ENCODE measurements at regions not wholly inside any gene's neighbourhood (a gene's known extent, or its start where the extent isn't known, plus 50 kb on each side); places are given as distances from the start of the nearest gene placed in this dataset.

- Histone ChIP-seq H3K4ac (ENCODE audit: low read depth, low read length) (no peak overlapping the region), H3K79me1 (ENCODE audit: low read depth in 1 of 2, low read length in 2 of 2) (no peaks in the 10 kb centered on the region), H3K9me1 (ENCODE audit: insufficient read depth, low read length) (no peaks in the 10 kb centered on the region), H3K27ac (ENCODE audit: insufficient read depth, low read length) (no peak overlapping the region), H3K23ac (ENCODE audit: low read depth, low read length) (no peak overlapping the region), H2AK5ac (ENCODE audit: low read depth, low read length) (no peak overlapping the region), H2BK5ac (ENCODE audit: low read depth, low read length, poor library complexity, severe bottlenecking) (no peak overlapping the region), H4K5ac (ENCODE audit: low read depth, low read length) (no peak overlapping the region), H3K4me1 (ENCODE audit: control insufficient read depth, insufficient read depth, low read length) (no peaks in the 10 kb centered on the region), H3K14ac (replicated peaks; ENCODE audit: low read depth, low read length) (no peak overlapping the region), H3K56ac (ENCODE audit: extremely low read depth, insufficient read depth, low read length) (no peak overlapping the region), H2AK9ac (replicated peaks; ENCODE audit: low read depth, low read length, poor library complexity) (no peak overlapping the region), H4K91ac (ENCODE audit: insufficient read depth, low read depth, low read length) (no peak overlapping the region), H3K4me3 (ENCODE audit: insufficient read depth, low read depth, low read length) (no peak overlapping the region), H2AFZ (replicated peaks; ENCODE audit: low read length, poor library complexity) (no peak overlapping the region), H3K9ac (ENCODE audit: low read depth, low read length) (no peak overlapping the region), H2BK20ac (ENCODE audit: low read depth, low read length) (no peak overlapping the region), H2BK120ac (ENCODE audit: low read depth, low read length) (no peak overlapping the region), H3K18ac (ENCODE audit: low read depth, low read length) (no peak overlapping the region), H3K9me3 (ENCODE audit: control insufficient read depth, insufficient read depth, low read length) (peaks cover 2% of the 10 kb centered on the region; the same call in 1 of the 2 replicates), H2BK15ac (ENCODE audit: low read depth, low read length) (no peak overlapping the region), H3K36me3 (ENCODE audit: control insufficient read depth, insufficient read depth, low read length) (no peaks in the 10 kb centered on the region), H4K20me1 (ENCODE audit: insufficient read depth, low read length) (no peaks in the 10 kb centered on the region), H3K27me3 (ENCODE audit: control insufficient read depth, insufficient read depth, low read length) (no peaks in the 10 kb centered on the region), H4K8ac (ENCODE audit: low read depth in 2 of 2, low read length in 2 of 2) (no peak overlapping the region), H3K4me2 (ENCODE audit: low read depth, low read length) (no peak overlapping the region)
- CTCF ChIA-PET: no interaction called here
- in situ Hi-C loops (cut with MboI; ENCODE audit: low sequenced_read_pairs): no loop called here
- dilution Hi-C loops (cut with HindIII; ENCODE audit: low sequenced_read_pairs, unreplicated experiment): no loop called here
- POLR2A ChIA-PET (ENCODE audit: unreplicated experiment): no interaction called here
- no peak for ATAC-seq (ENCODE audit: low read depth)
- TF ChIP-seq CHD1 (IDR thresholded peaks at IDR 0.05; ENCODE audit: low read depth, low read length) (no peak), FOS (IDR thresholded peaks at IDR 0.05; ENCODE audit: low read depth, low read length) (no peak)
- BruUV-seq (replicated peaks): no TSS peak
- no CpG with 5 or more reads among the region's 3 CpGs for WGBS, 2 experiments (ENCODE audit: extremely low coverage in 2 of 2, insufficient read length in 1 of 2)
- DNase-seq: no peak
- intact Hi-C loops (cut with micrococcal nuclease): no loop called here
Observed at GRCh38 chrX:146449243-146449642, 360.3 kb upstream of the CXorf51B start.

Data from IMR-90 (cell line).